Loucy (cell line): ENCODE measurements at regions not wholly inside any gene's neighbourhood (a gene's known extent, or its start where the extent isn't known, plus 50 kb on each side); places are given as distances from the start of the nearest gene placed in this dataset.

Experiments used
- H2AFZ ChIP-seq: fragments of 200-600 bp; sonication (generic); 2 replicates; pipeline ENCODE4 v1.6.0; 2016; ENCODE audit warnings: antibody characterized with exemption, mild to moderate bottlenecking, low read length, moderate library complexity
- H3F3A ChIP-seq: fragments of 200-600 bp; 2 replicates; pipeline ENCODE4 v1.6.0; 2016; ENCODE audit warnings: antibody characterized with exemption, low read depth, mild to moderate bottlenecking
- H3K27me3 ChIP-seq: fragments of 200-600 bp; sonication (generic); 2 replicates; pipeline ENCODE4 v1.6.1; 2014; ENCODE audit warnings: low read length, mild to moderate bottlenecking; ENCODE audit not compliant: insufficient read depth, poor library complexity, severe bottlenecking
- H3K36me3 ChIP-seq: fragments of 200-600 bp; sonication (generic); 2 replicates; pipeline ENCODE4 v1.6.1; 2016; ENCODE audit warnings: low read length; ENCODE audit not compliant: insufficient read depth
- H3K4me1 ChIP-seq: fragments of 200-600 bp; sonication (generic); 2 replicates; pipeline ENCODE4 v1.5.1; 2014; ENCODE audit warnings: low read length, mild to moderate bottlenecking; ENCODE audit not compliant: insufficient read depth, poor library complexity, severe bottlenecking
- H3K4me2 ChIP-seq: fragments of 200-600 bp; sonication (generic); 2 replicates; pipeline ENCODE4 v1.6.0; 2014; ENCODE audit warnings: antibody characterized with exemption, low read length, low read depth, mild to moderate bottlenecking; ENCODE audit not compliant: poor library complexity, severe bottlenecking
- H3K4me3 ChIP-seq: fragments of 200-600 bp; sonication (generic); 2 replicates; pipeline ENCODE4 v1.5.1; 2014; ENCODE audit warnings: low read length, mild to moderate bottlenecking, mixed read lengths; ENCODE audit not compliant: poor library complexity, severe bottlenecking
- H3K79me2 ChIP-seq: fragments of 200-600 bp; sonication (generic); 2 replicates; pipeline ENCODE4 v1.6.1; 2014; ENCODE audit warnings: low read length; ENCODE audit not compliant: insufficient read depth
- H3K9ac ChIP-seq: fragments of 200-600 bp; sonication (generic); 2 replicates; pipeline ENCODE4 v1.6.0; 2014; ENCODE audit warnings: mild to moderate bottlenecking, low read depth, low read length, moderate library complexity; ENCODE audit not compliant: poor library complexity, severe bottlenecking
- H3K9me2 ChIP-seq: fragments of 200-600 bp; sonication (generic); replicated peaks from 2 replicates; pipeline ENCODE4 v1.6.1; 2016; ENCODE audit warnings: low read depth, low read length, mixed read lengths
- H3K9me3 ChIP-seq: fragments of 200-600 bp; sonication (generic); 2 replicates; pipeline ENCODE4 v1.6.1; 2014; ENCODE audit warnings: mild to moderate bottlenecking, antibody characterized with exemption, low read length, low read depth; ENCODE audit not compliant: insufficient read depth
- H4K20me1 ChIP-seq: fragments of 200-600 bp; sonication (generic); 2 replicates; pipeline ENCODE4 v1.6.0; 2014; ENCODE audit warnings: antibody characterized with exemption, low read length, mild to moderate bottlenecking; ENCODE audit not compliant: insufficient read depth, poor library complexity, severe bottlenecking
- CTCF ChIP-seq: fragments of 200-600 bp; sonication (generic); conservative IDR thresholded peaks from 2 replicates; pipeline ENCODE4 v1.5.1; 2014; ENCODE audit warnings: mild to moderate bottlenecking, antibody characterized with exemption, low read length
- EZH2phosphoT487 ChIP-seq: fragments of 200-600 bp; IDR thresholded peaks from 2 replicates; pipeline ENCODE4 v1.6.1; 2018; ENCODE audit warnings: antibody characterized with exemption, mild to moderate bottlenecking, moderate library complexity, borderline replicate concordance

- H3K4me2 ChIP-seq, result no peak overlapping the region
- H3K36me3 ChIP-seq, result no peaks in the 10 kb centered on the region
- H3K9me2 ChIP-seq, result no peaks in the 10 kb centered on the region
- H3K9ac ChIP-seq, result no peak overlapping the region
- TF ChIP-seq CTCF, result no peak
- TF ChIP-seq EZH2phosphoT487, result no peak
- H3K79me2 ChIP-seq, result no peaks in the 10 kb centered on the region
- no peaks in the 10 kb centered on the region for H3K9me3 ChIP-seq
- H3K4me1 ChIP-seq, result no peaks in the 10 kb centered on the region
- H3K27me3 ChIP-seq, result no peaks in the 10 kb centered on the region
- H3K4me3 ChIP-seq, result no peak overlapping the region
- no peaks in the 10 kb centered on the region for H3F3A ChIP-seq
- no peak overlapping the region for H2AFZ ChIP-seq
- H4K20me1 ChIP-seq, result no peaks in the 10 kb centered on the region
These were observed 63.6 kb upstream of the IL12B start for GRCh38 chr5:159393854-159394274.

- no peak for TF ChIP-seq CTCF
- no peak for TF ChIP-seq EZH2phosphoT487
- no peaks in the 10 kb centered on the region for H3K27me3 ChIP-seq
- H3K9ac ChIP-seq, result no peak overlapping the region
- H3F3A ChIP-seq, result no peaks in the 10 kb centered on the region
- no peak overlapping the region for H3K4me2 ChIP-seq
- H3K9me3 ChIP-seq, result no peaks in the 10 kb centered on the region
- H4K20me1 ChIP-seq, result no peaks in the 10 kb centered on the region
- H3K4me3 ChIP-seq, result no peak overlapping the region
- no peak overlapping the region for H2AFZ ChIP-seq
- no peaks in the 10 kb centered on the region for H3K4me1 ChIP-seq
- H3K79me2 ChIP-seq, result no peaks in the 10 kb centered on the region
- no peaks in the 10 kb centered on the region for H3K36me3 ChIP-seq
- no peaks in the 10 kb centered on the region for H3K9me2 ChIP-seq
These were observed 64.9 kb upstream of the IL12B start for GRCh38 chr5:159395202-159395601.

- H3K4me2 ChIP-seq, result no peak overlapping the region
- no peaks in the 10 kb centered on the region for H3K9me3 ChIP-seq
- H3K36me3 ChIP-seq, result no peaks in the 10 kb centered on the region
- H3K9me2 ChIP-seq, result no peaks in the 10 kb centered on the region
- H2AFZ ChIP-seq, result no peak overlapping the region
- H3F3A ChIP-seq, result no peaks in the 10 kb centered on the region
- H3K9ac ChIP-seq, result no peak overlapping the region
- TF ChIP-seq CTCF, result no peak
- no peak for TF ChIP-seq EZH2phosphoT487
- no peaks in the 10 kb centered on the region for H3K4me1 ChIP-seq
- H3K4me3 ChIP-seq, result no peak overlapping the region
- H4K20me1 ChIP-seq, result no peaks in the 10 kb centered on the region
- no peaks in the 10 kb centered on the region for H3K79me2 ChIP-seq
- H3K27me3 ChIP-seq, result no peaks in the 10 kb centered on the region
These were observed 68.6 kb upstream of the IL12B start for GRCh38 chr5:159398936-159399335.
